ENCODE measurements at regions not wholly inside any gene's neighbourhood (a gene's known extent, or its start where the extent isn't known, plus 50 kb on each side); places are given as distances from the start of the nearest gene placed in this dataset.
"Not testable (repeated sequence)": the region's sequence is repeated elsewhere in the genome, so short reads cannot be mapped to it uniquely, and the experiment has no call there.

GRCh38 chr1:229119876-229120275, 151.0 kb upstream of the RAB4A start:
- no peak for DNase-seq

- no peak for DNase-seq
Measured at GRCh38 chr1:229121845-229122436, 149.0 kb upstream of the RAB4A start.

GRCh38 chr1:229122606-229123005, 148.3 kb upstream of the RAB4A start:
- no peak for DNase-seq

GRCh38 chr1:229124116-229124515, 146.8 kb upstream of the RAB4A start:
- no peak for DNase-seq

GRCh38 chr1:229124520-229125124, 146.3 kb upstream of the RAB4A start:
- no peak for DNase-seq

GRCh38 chr1:229127301-229127700, 143.6 kb upstream of the RAB4A start:
- no peak for DNase-seq

- no peak for DNase-seq
Measured at GRCh38 chr1:229128066-229128608, 142.8 kb upstream of the RAB4A start.

- DNase-seq, result no peak
Measured at GRCh38 chr1:229129301-229130027, 141.4 kb upstream of the RAB4A start.

GRCh38 chr1:229130028-229130668, 140.8 kb upstream of the RAB4A start:
- DNase-seq, result no peak

- DNase-seq, result no peak
Measured at GRCh38 chr1:229131243-229132105, 139.4 kb upstream of the RAB4A start.

- no peak for DNase-seq
Measured at GRCh38 chr1:229132106-229132443, 138.8 kb upstream of the RAB4A start.

- no peak for DNase-seq
Measured at GRCh38 chr1:229132706-229133105, 138.2 kb upstream of the RAB4A start.

- DNase-seq, result no peak
Measured at GRCh38 chr1:229133151-229133550, 137.8 kb upstream of the RAB4A start.

GRCh38 chr1:229133811-229134210, 137.1 kb upstream of the RAB4A start:
- DNase-seq, result no peak

- DNase-seq, result not testable (repeated sequence)
Measured at GRCh38 chr1:229134381-229135217, 136.3 kb upstream of the RAB4A start.

- no peak for DNase-seq
Measured at GRCh38 chr1:229135773-229136172, 135.1 kb upstream of the RAB4A start.

GRCh38 chr1:229136822-229137221, 134.1 kb upstream of the RAB4A start:
- DNase-seq, result no peak

- DNase-seq, result no peak
Measured at GRCh38 chr1:229137271-229137670, 133.6 kb upstream of the RAB4A start.

- no peak for DNase-seq
Measured at GRCh38 chr1:229138058-229138457, 132.9 kb upstream of the RAB4A start.

- no peak for DNase-seq
Measured at GRCh38 chr1:229139331-229140118, 131.4 kb upstream of the RAB4A start.

GRCh38 chr1:229140119-229140396, 130.9 kb upstream of the RAB4A start:
- no peak for DNase-seq

Measured in SHP77 (cell line).